ENCODE measurements at regions not wholly inside any gene's neighbourhood (a gene's known extent, or its start where the extent isn't known, plus 50 kb on each side); places are given as distances from the start of the nearest gene placed in this dataset.

DNA sequence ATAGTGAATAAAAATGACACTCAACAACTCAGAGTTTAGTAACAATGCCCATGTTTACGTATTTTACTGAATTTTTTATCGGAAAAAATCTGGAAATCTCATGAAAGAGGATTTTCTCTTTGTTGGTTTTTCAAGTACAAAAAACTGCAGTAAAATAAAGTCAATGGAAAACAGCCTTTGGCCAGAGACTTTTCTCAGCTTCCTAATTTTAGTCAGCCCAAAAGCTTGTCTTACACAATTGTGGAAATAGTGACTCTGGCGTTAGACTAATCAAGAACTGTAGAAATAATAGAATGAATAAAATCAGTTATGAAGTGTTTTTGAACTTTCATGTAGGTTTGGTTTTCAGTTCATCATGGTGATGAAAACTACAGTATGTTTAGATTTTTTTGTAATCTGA lies 234.7 kb downstream of the DKK2 start:
- Mint-ChIP-seq H3K4me1 (peaks cover 24% of the 10 kb centered on the region), H3K36me3 (ENCODE audit: low read depth) (no peaks in the 10 kb centered on the region), H3K27me3 (ENCODE audit: insufficient read depth) (no peaks in the 10 kb centered on the region), H3K27ac (no peak overlapping the region), H3K9me3 (peaks cover 2% of the 10 kb centered on the region), H3K4me3 (no peak overlapping the region)
- no peak overlapping the region for H3K4me3 ChIP-seq (ENCODE audit: low read length)
- no peak overlapping the region for H3K9ac ChIP-seq (ENCODE audit: extremely low read depth, low read length, poor library complexity, severe bottlenecking)
- no peaks in the 10 kb centered on the region for H3K36me3 ChIP-seq (ENCODE audit: control insufficient read depth, insufficient read depth, low read length)
- 87 to 89% methylated on average over 2 to 3 of the region's 3 CpGs for WGBS, 2 experiments (ENCODE audit: insufficient coverage in 1 of 2, insufficient read length in 1 of 2)
- H3K4me1 ChIP-seq (ENCODE audit: control insufficient read depth, insufficient read depth, low read length), result peaks cover 10% of the 10 kb centered on the region
- H3K27ac ChIP-seq (ENCODE audit: low read depth, low read length), result no peak overlapping the region
- H3K9me3 ChIP-seq (ENCODE audit: control insufficient read depth, low read length), result peaks cover 10% of the 10 kb centered on the region
- no peak for DNase-seq
- TF ChIP-seq, protein P1, sequence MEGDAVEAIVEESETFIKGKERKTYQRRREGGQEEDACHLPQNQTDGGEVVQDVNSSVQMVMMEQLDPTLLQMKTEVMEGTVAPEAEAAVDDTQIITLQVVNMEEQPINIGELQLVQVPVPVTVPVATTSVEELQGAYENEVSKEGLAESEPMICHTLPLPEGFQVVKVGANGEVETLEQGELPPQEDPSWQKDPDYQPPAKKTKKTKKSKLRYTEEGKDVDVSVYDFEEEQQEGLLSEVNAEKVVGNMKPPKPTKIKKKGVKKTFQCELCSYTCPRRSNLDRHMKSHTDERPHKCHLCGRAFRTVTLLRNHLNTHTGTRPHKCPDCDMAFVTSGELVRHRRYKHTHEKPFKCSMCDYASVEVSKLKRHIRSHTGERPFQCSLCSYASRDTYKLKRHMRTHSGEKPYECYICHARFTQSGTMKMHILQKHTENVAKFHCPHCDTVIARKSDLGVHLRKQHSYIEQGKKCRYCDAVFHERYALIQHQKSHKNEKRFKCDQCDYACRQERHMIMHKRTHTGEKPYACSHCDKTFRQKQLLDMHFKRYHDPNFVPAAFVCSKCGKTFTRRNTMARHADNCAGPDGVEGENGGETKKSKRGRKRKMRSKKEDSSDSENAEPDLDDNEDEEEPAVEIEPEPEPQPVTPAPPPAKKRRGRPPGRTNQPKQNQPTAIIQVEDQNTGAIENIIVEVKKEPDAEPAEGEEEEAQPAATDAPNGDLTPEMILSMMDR (conservative IDR thresholded peaks at IDR 0.05), result no peak
- no peaks in the 10 kb centered on the region for H3K27me3 ChIP-seq (ENCODE audit: control insufficient read depth, insufficient read depth, low read length, poor library complexity, severe bottlenecking)

DNA sequence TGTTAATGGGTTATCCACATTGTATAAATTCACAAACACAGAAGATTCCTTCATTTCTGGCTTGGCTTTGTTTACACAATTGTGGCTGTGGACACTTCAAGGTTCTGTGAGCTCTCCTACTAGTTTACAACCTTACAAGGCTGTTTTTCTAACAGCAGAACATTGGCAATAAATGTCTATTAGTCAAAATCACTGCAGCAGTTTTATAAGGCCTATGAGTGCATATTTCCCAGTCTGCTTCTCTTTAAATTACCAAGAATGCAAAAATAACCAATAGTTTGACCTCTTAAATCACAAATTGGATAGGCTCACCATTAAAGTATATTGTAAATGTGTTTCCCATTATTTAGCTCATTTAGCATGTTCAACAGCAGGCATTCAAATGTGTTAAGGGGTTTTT lies 239.2 kb downstream of the DKK2 start:
- Mint-ChIP-seq H3K4me3 (no peak overlapping the region), H3K9me3 (no peaks in the 10 kb centered on the region), H3K36me3 (ENCODE audit: low read depth) (no peaks in the 10 kb centered on the region), H3K4me1 (peaks cover under 1% of the 10 kb centered on the region), H3K27ac (no peak overlapping the region), H3K27me3 (ENCODE audit: insufficient read depth) (no peaks in the 10 kb centered on the region)
- Histone ChIP-seq H3K4me1 (ENCODE audit: control insufficient read depth, insufficient read depth, low read length) (no peaks in the 10 kb centered on the region), H3K9ac (ENCODE audit: extremely low read depth, low read length, poor library complexity, severe bottlenecking) (no peak overlapping the region), H3K4me3 (ENCODE audit: low read length) (no peak overlapping the region), H3K27ac (ENCODE audit: low read depth, low read length) (no peak overlapping the region), H3K27me3 (ENCODE audit: control insufficient read depth, insufficient read depth, low read length, poor library complexity, severe bottlenecking) (no peaks in the 10 kb centered on the region), H3K9me3 (ENCODE audit: control insufficient read depth, low read length) (no peaks in the 10 kb centered on the region), H3K36me3 (ENCODE audit: control insufficient read depth, insufficient read depth, low read length) (no peaks in the 10 kb centered on the region)
- TF ChIP-seq, protein P1 (conservative IDR thresholded peaks at IDR 0.05), result no peak
- no peak for DNase-seq

DNA sequence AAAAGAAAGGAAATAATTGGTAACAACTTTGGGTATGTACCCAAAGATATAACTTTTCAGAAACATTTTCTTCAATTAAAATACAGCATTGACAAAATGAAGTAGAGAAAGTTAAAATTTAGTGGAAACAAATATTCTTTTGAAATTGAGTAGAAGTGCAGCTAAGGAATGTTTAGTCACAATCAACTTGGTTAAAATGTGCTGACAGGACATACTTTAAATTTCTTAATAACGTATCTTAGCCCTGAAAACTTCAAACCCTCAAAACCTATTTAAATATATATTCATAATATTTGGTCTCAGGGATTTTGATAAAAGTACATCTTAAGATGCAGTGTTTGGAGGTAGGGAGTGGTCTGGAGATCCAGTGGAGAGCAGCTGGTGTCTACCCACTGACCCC lies 240.8 kb downstream of the DKK2 start:
- Mint-ChIP-seq H3K27me3 (ENCODE audit: insufficient read depth) (no peaks in the 10 kb centered on the region), H3K4me3 (no peak overlapping the region), H3K9me3 (no peaks in the 10 kb centered on the region), H3K36me3 (ENCODE audit: low read depth) (no peaks in the 10 kb centered on the region), H3K27ac (no peak overlapping the region), H3K4me1 (no peaks in the 10 kb centered on the region)
- no peak overlapping the region for H3K4me3 ChIP-seq (ENCODE audit: low read length)
- no peaks in the 10 kb centered on the region for H3K36me3 ChIP-seq (ENCODE audit: control insufficient read depth, insufficient read depth, low read length)
- no peak for DNase-seq
- H3K27me3 ChIP-seq (ENCODE audit: control insufficient read depth, insufficient read depth, low read length, poor library complexity, severe bottlenecking), result no peaks in the 10 kb centered on the region
- H3K9ac ChIP-seq (ENCODE audit: extremely low read depth, low read length, poor library complexity, severe bottlenecking), result no peak overlapping the region
- no peaks in the 10 kb centered on the region for H3K4me1 ChIP-seq (ENCODE audit: control insufficient read depth, insufficient read depth, low read length)
- H3K27ac ChIP-seq (ENCODE audit: low read depth, low read length), result no peak overlapping the region
- no CpG with 5 or more reads among the region's 1 CpG for WGBS, 2 experiments (ENCODE audit: insufficient coverage in 1 of 2, insufficient read length in 1 of 2)
- no peaks in the 10 kb centered on the region for H3K9me3 ChIP-seq (ENCODE audit: control insufficient read depth, low read length)
- TF ChIP-seq, protein P1 (conservative IDR thresholded peaks at IDR 0.05), result no peak

All from endodermal cell (in vitro differentiated cells).